Endothelial cell of umbilical vein (primary cell): ENCODE measurements at regions not wholly inside any gene's neighbourhood (a gene's known extent, or its start where the extent isn't known, plus 50 kb on each side); places are given as distances from the start of the nearest gene placed in this dataset.

Experiments used
- BruUV-seq: library from RNA; stranded (reverse); fragments of 400-500 nt; replicated peaks from 2 replicates; lab custom pipeline; 2021; lab: Mats Ljungman, UMichigan
- CTCF ChIA-PET: fragments of 300-600, 350-600 bp; sonication (Branson Sonifier 250); formaldehyde crosslinking; loops from one replicate; lab custom pipeline; 2021; ENCODE audit warnings: antibody characterized with exemption, inconsistent platforms; lab: Charles Lee
- POLR2A ChIA-PET: fragments of 300-600, 350-600 bp; sonication (Branson Sonifier 250); formaldehyde crosslinking; loops from one replicate; lab custom pipeline; 2021; ENCODE audit warnings: antibody characterized with exemption, inconsistent platforms; lab: Charles Lee
- DNase-seq: peaks from one replicate; pipeline ENCODE4 v3.0.0-alpha.2; 2011; ENCODE audit warnings: low read depth, low spot score
- FAIRE-seq: peaks from 2 replicates; lab custom pipeline; 2011; peaks lifted over from hg19 to GRCh38; lab: Jason Lieb, UNC
- H2AFZ ChIP-seq: 2 replicates; pipeline ENCODE4 v1.6.0; 2012; ENCODE audit warnings: low read depth, low read length, control low read depth, inconsistent platforms
- H3K27ac ChIP-seq: 2 replicates; pipeline ENCODE4 v1.5.1; 2011; ENCODE audit warnings: low read depth, mild to moderate bottlenecking, control low read depth, low read length, moderate library complexity; ENCODE audit not compliant: insufficient read depth
- H3K27me3 ChIP-seq, 2 experiments: 2 replicates each; pipeline versions ENCODE4 v1.6.0 to v1.6.1; 2011; ENCODE audit warnings: low read length in 2 of 2, mixed read lengths in 1 of 2; ENCODE audit not compliant: control insufficient read depth in 2 of 2, insufficient read depth in 2 of 2
- H3K36me3 ChIP-seq, 2 experiments: 2 replicates in 1 of 2; 3 replicates in 1 of 2; pipeline ENCODE4 v1.5.1; 2011; ENCODE audit warnings: low read length in 2 of 2, mild to moderate bottlenecking in 1 of 2, moderate library complexity in 1 of 2; ENCODE audit not compliant: control insufficient read depth in 2 of 2, insufficient read depth in 2 of 2; ENCODE audit errors: extremely low read depth in 1 of 2
- H3K4me1 ChIP-seq: 3 replicates; pipeline ENCODE4 v1.5.1; 2011; ENCODE audit warnings: mild to moderate bottlenecking, low read length; ENCODE audit not compliant: control insufficient read depth, insufficient read depth; ENCODE audit errors: extremely low read depth
- H3K4me2 ChIP-seq: 2 replicates; pipeline ENCODE4 v1.6.1; 2011; ENCODE audit warnings: low read length, control low read depth, mixed read lengths; ENCODE audit not compliant: insufficient read depth
- H3K4me3 ChIP-seq, 3 experiments: fragments of 200-600 bp in 1 of 3; sonication (generic), shearing (Covaris generic) in 1 of 3; replicated peaks in 1 of 3; 2 replicates each; pipeline ENCODE4 v1.5.1; 2011 to 2016; ENCODE audit warnings: control low read depth in 3 of 3, low read length in 3 of 3, mild to moderate bottlenecking in 2 of 3, inconsistent platforms in 1 of 3, low read depth in 1 of 3, moderate library complexity in 1 of 3; ENCODE audit not compliant: insufficient read depth in 1 of 3
- H3K79me2 ChIP-seq: 2 replicates; pipeline ENCODE4 v1.6.0; 2012; ENCODE audit warnings: low read length, inconsistent platforms; ENCODE audit not compliant: control insufficient read depth, insufficient read depth
- H3K9ac ChIP-seq: replicated peaks from 2 replicates; pipeline ENCODE3; 2011; ENCODE audit warnings: low read length, control low read depth; ENCODE audit not compliant: insufficient read depth; ENCODE audit errors: extremely low read depth
- H3K9me1 ChIP-seq: replicated peaks from 3 replicates; pipeline ENCODE4 v1.6.0; 2011; ENCODE audit warnings: mild to moderate bottlenecking, low read length; ENCODE audit not compliant: control insufficient read depth, insufficient read depth; ENCODE audit errors: extremely low read depth
- H3K9me3 ChIP-seq: replicated peaks from 2 replicates; pipeline ENCODE4 v1.5.1; 2012; ENCODE audit warnings: low read length, inconsistent platforms; ENCODE audit not compliant: control insufficient read depth, insufficient read depth
- H4K20me1 ChIP-seq: replicated peaks from 2 replicates; pipeline ENCODE3; 2011; ENCODE audit warnings: mild to moderate bottlenecking, low read length; ENCODE audit not compliant: control insufficient read depth, insufficient read depth; ENCODE audit errors: extremely low read depth
- CTCF ChIP-seq, 2 donors: IDR thresholded peaks; 1 replicate in 1 of 2; 2 replicates in 1 of 2; pipeline ENCODE4 v1.5.1; 2011; ENCODE audit warnings: low read length in 2 of 2, mild to moderate bottlenecking in 2 of 2, moderate library complexity in 2 of 2, control low read depth in 1 of 2, inconsistent platforms in 1 of 2, low read depth in 1 of 2; ENCODE audit not compliant: insufficient read depth in 1 of 2; ENCODE audit errors: extremely low read depth in 1 of 2
- EZH2 ChIP-seq: IDR thresholded peaks from 2 replicates; pipeline ENCODE4 v1.6.1; 2012; ENCODE audit warnings: borderline replicate concordance, low read depth, mild to moderate bottlenecking, moderate library complexity, low read length, inconsistent platforms; ENCODE audit not compliant: severe bottlenecking
- FOS ChIP-seq: IDR thresholded peaks from 2 replicates; pipeline ENCODE4 v1.6.1; 2011; ENCODE audit warnings: mild to moderate bottlenecking, low read length, moderate library complexity, borderline replicate concordance; ENCODE audit not compliant: insufficient read depth
- GATA2 ChIP-seq: IDR thresholded peaks from 2 replicates; pipeline ENCODE4 v1.7.0; 2011; ENCODE audit warnings: low read depth, mild to moderate bottlenecking, moderate library complexity, mixed read lengths, low read length; ENCODE audit not compliant: insufficient read length, insufficient read depth
- JUN ChIP-seq: IDR thresholded peaks from 2 replicates; pipeline ENCODE4 v1.6.1; 2011; ENCODE audit warnings: borderline replicate concordance, low read depth; ENCODE audit not compliant: insufficient read length, insufficient read depth
- MYC ChIP-seq: IDR thresholded peaks from one replicate; pipeline ENCODE4 v1.6.1; 2011; ENCODE audit warnings: mild to moderate bottlenecking, low read depth, low read length
- POLR2A ChIP-seq: IDR thresholded peaks from 2 replicates; pipeline ENCODE4 v1.6.1; 2012; ENCODE audit warnings: low read depth, mild to moderate bottlenecking, control low read depth, low read length
- POLR2AphosphoS5 ChIP-seq: IDR thresholded peaks from 2 replicates; pipeline ENCODE4 v1.6.1; 2012; ENCODE audit warnings: low read depth, mild to moderate bottlenecking, control low read depth, low read length, moderate library complexity; ENCODE audit not compliant: insufficient read depth
- dilution Hi-C: fragments of 300-500 bp; cut with MboI; formaldehyde crosslinking; loops from one replicate; pipeline ENCODE4 v1.15.0; 2019; ENCODE audit warnings: low sequenced_read_pairs; ENCODE audit not compliant: extremely low pct_ligation_motif_present
- intact Hi-C: fragments of 100-400 bp; cut with micrococcal nuclease; formaldehyde crosslinking; loops from one replicate; pipeline ENCODE4 v1.10.0; 2022
- TF ChIP-seq, protein P1 (sequence below): IDR thresholded peaks from 2 replicates; pipeline ENCODE4 v1.6.1; 2011; ENCODE audit not compliant: insufficient read depth, insufficient read length

DNA sequence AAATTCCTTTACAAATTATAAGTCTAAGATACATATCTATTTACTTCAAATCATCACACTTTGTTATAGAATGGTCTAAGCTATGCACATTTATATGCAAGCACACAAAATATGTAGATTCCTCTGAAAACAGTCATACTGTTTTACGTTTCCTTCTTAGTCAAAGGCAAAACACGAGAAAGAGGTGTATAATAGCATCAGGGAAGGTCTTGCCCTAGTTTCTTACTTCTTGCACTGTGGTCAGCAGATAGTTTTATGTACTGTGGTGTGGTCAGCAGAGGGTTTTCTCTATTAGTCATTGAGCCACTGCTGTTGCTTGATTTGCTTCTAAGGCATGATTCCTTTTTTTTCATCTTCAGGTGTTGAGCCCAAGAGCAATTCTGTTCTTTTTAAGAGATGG, 117.7 kb downstream of the ADAM29 start:
- H3K27ac ChIP-seq: no peak overlapping the region
- no peaks in the 10 kb centered on the region for H3K9me1 ChIP-seq
- H3K4me2 ChIP-seq: no peak overlapping the region
- H2AFZ ChIP-seq: no peak overlapping the region
- no peaks in the 10 kb centered on the region for H3K79me2 ChIP-seq
- dilution Hi-C loops: no loop called here
- no peaks in the 10 kb centered on the region for H3K36me3 ChIP-seq
- no peak for TF ChIP-seq GATA2
- DNase-seq (no peak), FAIRE-seq (no peak)
- H3K9me3 ChIP-seq: peaks cover 7% of the 10 kb centered on the region
- no peaks in the 10 kb centered on the region for H4K20me1 ChIP-seq
- ChIA-PET CTCF (no interaction called here), POLR2A (no interaction called here)
- no peak overlapping the region for H3K9ac ChIP-seq
- H3K4me3 ChIP-seq: no peak overlapping the region
- no peaks in the 10 kb centered on the region for H3K4me1 ChIP-seq
- no TSS peak for BruUV-seq
- intact Hi-C loops: no loop called here
- no peaks in the 10 kb centered on the region for H3K27me3 ChIP-seq

DNA sequence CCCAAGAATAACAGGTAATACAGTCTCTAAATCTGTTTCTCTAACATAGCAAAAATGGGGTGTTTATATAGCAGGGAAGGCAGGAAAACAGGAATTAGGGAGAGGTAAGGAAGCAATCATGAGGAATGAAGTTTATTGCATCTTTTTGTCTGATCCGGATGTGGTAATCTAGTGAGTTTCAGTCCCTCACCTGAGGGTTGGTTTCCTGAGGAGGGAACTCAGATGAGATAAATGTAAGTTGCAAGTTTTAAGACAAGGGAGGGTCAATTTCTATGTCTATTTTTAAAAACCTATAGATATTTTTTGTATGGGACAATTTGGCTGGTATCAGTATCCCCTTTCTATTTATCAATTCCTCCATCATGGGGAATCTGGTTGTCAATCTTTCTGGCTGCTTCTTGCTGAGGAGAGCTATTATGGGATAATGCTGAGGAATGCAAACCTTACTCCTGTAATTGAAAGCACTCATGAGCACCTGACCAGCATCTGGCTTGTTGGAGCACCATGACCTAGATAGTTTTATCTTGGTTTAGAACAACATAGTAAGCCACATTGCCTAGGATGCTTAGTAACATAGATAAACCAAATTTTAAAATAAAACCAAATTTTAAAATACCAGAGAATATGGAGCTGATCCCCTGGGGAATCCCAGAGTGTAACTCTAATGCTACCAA, 130.1 kb downstream of the ADAM29 start:
- no peak for DNase-seq
- TF ChIP-seq CTCF (IDR thresholded peaks at IDR 0.05; ENCODE audit: extremely low read depth in 1 of 2, insufficient read depth in 1 of 2, low read depth in 1 of 2, low read length in 2 of 2): no peak
- no peak for TF ChIP-seq JUN
- no peak for TF ChIP-seq MYC
- TF ChIP-seq POLR2AphosphoS5: no peak
- TF ChIP-seq FOS: no peak
- TF ChIP-seq, protein P1, sequence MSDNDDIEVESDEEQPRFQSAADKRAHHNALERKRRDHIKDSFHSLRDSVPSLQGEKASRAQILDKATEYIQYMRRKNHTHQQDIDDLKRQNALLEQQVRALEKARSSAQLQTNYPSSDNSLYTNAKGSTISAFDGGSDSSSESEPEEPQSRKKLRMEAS: no peak
- no peak for TF ChIP-seq GATA2
- TF ChIP-seq POLR2A: no peak
- TF ChIP-seq EZH2: no peak
- intact Hi-C loops (no loop called here), dilution Hi-C loops (no loop called here)
- Histone ChIP-seq H3K27me3 (no peaks in the 10 kb centered on the region), H3K4me2 (no peak overlapping the region), H3K9me1 (no peaks in the 10 kb centered on the region), H3K36me3 (no peaks in the 10 kb centered on the region), H2AFZ (no peak overlapping the region), H3K4me3 (no peak overlapping the region), H3K79me2 (no peaks in the 10 kb centered on the region), H3K27ac (no peak overlapping the region), H3K9ac (no peak overlapping the region), H4K20me1 (no peaks in the 10 kb centered on the region), H3K9me3 (peaks cover 2% of the 10 kb centered on the region), H3K4me1 (no peaks in the 10 kb centered on the region)
- ChIA-PET POLR2A (no interaction called here), CTCF (interaction anchor here (0.6 kb wide), 1 partner anchor 17 kb away, joined by 3 read pairs; no protein-coding TSS in a partner anchor)
- BruUV-seq: no TSS peak
- no peak for FAIRE-seq
